Thyroid gland (tissue), 4 donors: ENCODE measurements at regions not wholly inside any gene's neighbourhood (a gene's known extent, or its start where the extent isn't known, plus 50 kb on each side); places are given as distances from the start of the nearest gene placed in this dataset.

ENCODE experiments used
- DNase-seq, 2 donors: peaks; one replicate each; pipeline ENCODE4 v3.0.0-alpha.2; 2019
- H3K27ac ChIP-seq, 3 donors: fragments of 200-600 bp; sonication (generic); 1 replicate in 2 of 3; 2 replicates in 1 of 3; pipeline ENCODE4 v1.5.1; 2016 to 2019; ENCODE audit warnings: mild to moderate bottlenecking in 1 of 3, moderate library complexity in 1 of 3
- H3K27me3 ChIP-seq: fragments of 200-600 bp; sonication (generic); one replicate; pipeline ENCODE4 v1.5.1; 2019
- H3K36me3 ChIP-seq, 2 donors: fragments of 200-600 bp; sonication (generic); one replicate each; pipeline ENCODE4 v1.5.1; 2016 to 2019
- H3K4me1 ChIP-seq, 2 donors: fragments of 200-600 bp; sonication (generic); one replicate each; pipeline ENCODE4 v1.5.1; 2017 to 2019
- H3K4me3 ChIP-seq, 3 donors: fragments of 200-600 bp; sonication (generic); replicated peaks in 1 of 3; 1 replicate in 2 of 3; 2 replicates in 1 of 3; pipeline ENCODE4 v1.5.1; 2016; ENCODE audit warnings: mild to moderate bottlenecking in 1 of 3
- H3K9me3 ChIP-seq: fragments of 200-600 bp; sonication (generic); one replicate; pipeline ENCODE4 v1.5.1; 2017
- CTCF ChIP-seq, 6 experiments: fragments of 200-600 bp in 3 of 6; fragments of 450-650 bp in 3 of 6; sonication (generic) in 3 of 6; IDR thresholded peaks; one replicate each; pipeline ENCODE4 v1.5.1; 2016 to 2019; ENCODE audit warnings: antibody characterized with exemption in 6 of 6, mild to moderate bottlenecking in 2 of 6, inconsistent platforms in 1 of 6, moderate library complexity in 1 of 6
- POLR2A ChIP-seq, 2 donors: fragments of 450-650 bp; IDR thresholded peaks; one replicate each; pipeline ENCODE4 v1.6.1; 2017; ENCODE audit warnings: antibody characterized with exemption in 2 of 2, mild to moderate bottlenecking in 2 of 2, moderate library complexity in 1 of 2
- WGBS, 2 donors: methylation state at CpG; one replicate each; pipeline ENCODE4 v1.1.5; 2017; 5-methylcytosine and 5-hydroxymethylcytosine counted together
- intact Hi-C: fragments of 100-400 bp; cut with DNase I; formaldehyde crosslinking; loops from one replicate; pipeline ENCODE4 v1.15.1; 2023

DNA sequence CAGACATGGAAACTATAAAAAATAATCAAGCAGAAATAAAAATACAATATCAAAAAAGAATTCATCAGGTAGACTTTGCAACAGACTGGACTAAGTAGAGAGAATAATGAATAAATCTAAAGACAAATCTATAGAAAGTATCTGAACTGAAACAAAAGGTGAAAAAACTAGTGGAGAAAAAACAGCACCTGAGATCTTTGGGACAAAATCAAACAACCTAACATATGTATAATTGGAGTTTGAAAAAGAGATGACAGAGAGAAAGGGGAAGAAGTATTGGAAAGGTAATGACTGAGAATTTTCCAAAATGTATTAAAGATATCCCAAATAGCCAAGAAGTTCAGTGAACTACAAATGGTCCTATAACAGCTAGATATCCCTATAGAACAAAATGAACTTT is 245.4 kb downstream of the IPO8 start:
- intact Hi-C loops: no loop called here
- Histone ChIP-seq H3K27ac (no peak overlapping the region), H3K4me1 (no peaks in the 10 kb centered on the region), H3K36me3 (no peaks in the 10 kb centered on the region), H3K4me3 (no peak overlapping the region), H3K27me3 (no peaks in the 10 kb centered on the region), H3K9me3 (no peaks in the 10 kb centered on the region)
- DNase-seq: no peak
- no peak for TF ChIP-seq POLR2A (IDR thresholded peaks at IDR 0.05)
- no peak for TF ChIP-seq CTCF (IDR thresholded peaks at IDR 0.05)

GRCh38 chr12:30448038-30448437 is 247.6 kb downstream of the IPO8 start:
- Histone ChIP-seq H3K27me3 (no peaks in the 10 kb centered on the region), H3K9me3 (no peaks in the 10 kb centered on the region), H3K36me3 (no peaks in the 10 kb centered on the region), H3K4me3 (no peak overlapping the region), H3K27ac (no peak overlapping the region), H3K4me1 (no peaks in the 10 kb centered on the region)
- WGBS, 2 donors: 77 to 81% methylated on average over 2 of the region's 2 CpGs
- no peak for TF ChIP-seq CTCF (IDR thresholded peaks at IDR 0.05)
- no peak for TF ChIP-seq POLR2A (IDR thresholded peaks at IDR 0.05)
- intact Hi-C loops: no loop called here
- no peak for DNase-seq

DNA sequence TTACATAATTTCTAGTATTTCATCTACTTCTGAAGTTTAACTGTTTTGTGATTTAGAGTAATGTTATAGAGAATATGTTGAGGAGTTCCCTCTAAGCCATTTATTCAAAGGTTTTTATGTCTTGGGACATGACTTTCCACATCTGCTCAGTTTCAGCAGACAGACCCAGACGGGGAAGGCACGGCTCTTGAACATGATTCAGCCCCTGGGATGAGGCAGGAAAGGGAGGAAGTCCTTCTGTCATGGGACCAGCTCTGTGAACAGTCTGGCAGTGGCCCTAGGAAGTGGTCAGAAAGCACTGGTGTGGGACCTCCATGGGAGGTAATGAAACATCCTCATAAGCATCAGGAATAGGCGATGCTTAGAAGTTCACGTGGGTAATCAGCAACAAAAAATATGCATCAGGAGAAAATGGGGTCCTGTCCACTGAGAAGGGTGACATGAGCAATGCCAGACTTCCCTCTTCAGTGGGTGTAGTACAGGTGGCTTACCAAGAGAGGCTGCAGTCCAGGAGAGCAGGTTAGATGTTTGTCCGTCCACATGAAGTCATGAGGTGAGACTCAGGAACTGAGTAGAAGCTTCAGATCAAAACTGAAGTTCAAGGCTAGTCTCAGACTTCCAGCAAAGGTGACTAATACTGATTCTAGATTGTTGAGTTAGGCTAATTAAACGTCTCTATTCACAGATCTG is 248.5 kb downstream of the IPO8 start:
- H3K9me3 ChIP-seq: no peaks in the 10 kb centered on the region
- H3K36me3 ChIP-seq: no peaks in the 10 kb centered on the region
- no peak overlapping the region for H3K27ac ChIP-seq
- H3K4me3 ChIP-seq: no peak overlapping the region
- DNase-seq: no peak
- no peaks in the 10 kb centered on the region for H3K4me1 ChIP-seq
- no peaks in the 10 kb centered on the region for H3K27me3 ChIP-seq
- WGBS, 2 donors: 71 to 76% methylated on average over 6 of the region's 6 CpGs
- TF ChIP-seq POLR2A (IDR thresholded peaks at IDR 0.05): no peak
- TF ChIP-seq CTCF (IDR thresholded peaks at IDR 0.05): no peak
- intact Hi-C loops: no loop called here

- Histone ChIP-seq H3K36me3 (no peaks in the 10 kb centered on the region), H3K9me3 (no peaks in the 10 kb centered on the region), H3K4me3 (no peak overlapping the region), H3K27ac (no peak overlapping the region), H3K4me1 (no peaks in the 10 kb centered on the region), H3K27me3 (no peaks in the 10 kb centered on the region)
- intact Hi-C loops: no loop called here
- TF ChIP-seq POLR2A (IDR thresholded peaks at IDR 0.05) (no peak), CTCF (IDR thresholded peaks at IDR 0.05) (no peak)
- DNase-seq: no peak
These were observed 253.2 kb downstream of the IPO8 start for GRCh38 chr12:30442461-30442860.

- Histone ChIP-seq H3K9me3 (no peaks in the 10 kb centered on the region), H3K36me3 (no peaks in the 10 kb centered on the region), H3K27me3 (no peaks in the 10 kb centered on the region), H3K27ac (no peak overlapping the region), H3K4me3 (no peak overlapping the region), H3K4me1 (no peaks in the 10 kb centered on the region)
- 83 to 85% methylated on average over 7 of the region's 7 CpGs for WGBS, 2 donors
- intact Hi-C loops: no loop called here
- no peak for TF ChIP-seq POLR2A (IDR thresholded peaks at IDR 0.05)
- peak in 2 of 6 experiments; percentile 19 to 37 for TF ChIP-seq CTCF (IDR thresholded peaks at IDR 0.05)
- no peak for DNase-seq
These were observed 254.7 kb downstream of the IPO8 start for GRCh38 chr12:30440826-30441602.
